CD4-positive, alpha-beta memory T cell (primary cell): ENCODE measurements at regions not wholly inside any gene's neighbourhood (a gene's known extent, or its start where the extent isn't known, plus 50 kb on each side); places are given as distances from the start of the nearest gene placed in this dataset.

Source experiments
- CTCF ChIA-PET: fragments of 350-600 bp; sonication (Branson Sonifier 250); formaldehyde crosslinking; loops from one replicate; lab custom pipeline; 2021; ENCODE audit warnings: inconsistent platforms; ENCODE audit not compliant: partially characterized antibody; lab: Charles Lee
- POLR2A ChIA-PET: fragments of 350-600 bp; sonication (Branson Sonifier 250); formaldehyde crosslinking; loops from one replicate; lab custom pipeline; 2021; ENCODE audit not compliant: partially characterized antibody; lab: Charles Lee
- DNase-seq, 5 donors: peaks; one replicate each; pipeline versions ENCODE4 v3.0.0 to v3.0.0-alpha.2; 2020 to 2022; ENCODE audit warnings: mixed read lengths in 1 of 5
- H3K27ac ChIP-seq: one replicate; pipeline ENCODE4 v1.7.0; 2013; ENCODE audit warnings: low read depth, low read length
- H3K27me3 ChIP-seq: 2 replicates; pipeline ENCODE4 v1.7.0; 2013; ENCODE audit warnings: mild to moderate bottlenecking, low read length, moderate library complexity; ENCODE audit not compliant: insufficient read depth
- H3K36me3 ChIP-seq: 2 replicates; pipeline ENCODE4 v1.7.0; 2013; ENCODE audit warnings: mild to moderate bottlenecking, low read length, moderate library complexity; ENCODE audit not compliant: insufficient read depth
- H3K4me1 ChIP-seq: 2 replicates; pipeline ENCODE4 v1.7.0; 2013; ENCODE audit warnings: mild to moderate bottlenecking, low read length, moderate library complexity; ENCODE audit not compliant: insufficient read depth
- H3K4me3 ChIP-seq, 2 donors: one replicate each; pipeline ENCODE4 v1.7.0; 2013; ENCODE audit warnings: low read length in 2 of 2, mild to moderate bottlenecking in 1 of 2
- H3K9me3 ChIP-seq, 2 donors: one replicate each; pipeline ENCODE4 v1.7.0; 2013; ENCODE audit warnings: low read length in 2 of 2, control low read depth in 1 of 2; ENCODE audit not compliant: control insufficient read depth in 1 of 2
- H3K27ac Mint-ChIP-seq, 7 donors: one replicate each; pipeline ENCODE4 v1.8.0; 2020 to 2021; ENCODE audit warnings: mixed read lengths in 7 of 7, mild to moderate bottlenecking in 6 of 7, inconsistent platforms in 3 of 7, moderate library complexity in 3 of 7
- H3K27me3 Mint-ChIP-seq, 2 donors: one replicate each; pipeline ENCODE4 v1.8.0; 2020 to 2021; ENCODE audit warnings: mixed read lengths in 2 of 2
- H3K36me3 Mint-ChIP-seq, 2 donors: one replicate each; pipeline ENCODE4 v1.8.0; 2020 to 2021; ENCODE audit warnings: mixed read lengths in 2 of 2, inconsistent platforms in 1 of 2, mild to moderate bottlenecking in 1 of 2
- H3K4me1 Mint-ChIP-seq, 4 donors: one replicate each; pipeline ENCODE4 v1.8.0; 2020 to 2021; ENCODE audit warnings: mixed read lengths in 4 of 4, mild to moderate bottlenecking in 1 of 4
- H3K4me3 Mint-ChIP-seq, 8 donors: one replicate each; pipeline ENCODE4 v1.8.0; 2020 to 2021; ENCODE audit warnings: mixed read lengths in 8 of 8, mild to moderate bottlenecking in 7 of 8, moderate library complexity in 6 of 8, inconsistent platforms in 3 of 8
- H3K9me3 Mint-ChIP-seq, 8 donors: one replicate each; pipeline ENCODE4 v1.8.0; 2020 to 2021; ENCODE audit warnings: mixed read lengths in 8 of 8, mild to moderate bottlenecking in 5 of 8, inconsistent platforms in 3 of 8, moderate library complexity in 1 of 8
- intact Hi-C: fragments of 100-400 bp; cut with micrococcal nuclease; formaldehyde crosslinking; loops from one replicate; pipeline ENCODE4 v1.15.1; 2023

- ChIA-PET POLR2A (no interaction called here), CTCF (no interaction called here)
- H3K27me3 Mint-ChIP-seq, result peaks cover 0 to 2% of the 10 kb centered on the region in 2 donors
- H3K36me3 Mint-ChIP-seq, result peaks cover 0 to 15% of the 10 kb centered on the region in 2 donors
- H3K27ac Mint-ChIP-seq, result peak overlapping the region in 1 of 7 donors; percentile 5
- Histone ChIP-seq H3K4me1 (no peaks in the 10 kb centered on the region), H3K27ac (no peak overlapping the region), H3K4me3 (no peak overlapping the region), H3K9me3 (no peaks in the 10 kb centered on the region), H3K27me3 (no peaks in the 10 kb centered on the region), H3K36me3 (no peaks in the 10 kb centered on the region)
- DNase-seq, result no peak
- intact Hi-C loops, result no loop called here
- peaks cover 0 to 9% (median 4%) of the 10 kb centered on the region in 8 donors for H3K9me3 Mint-ChIP-seq
- H3K4me1 Mint-ChIP-seq, result peaks cover 5 to 13% (median 13%) of the 10 kb centered on the region in 4 donors
- no peak overlapping the region for H3K4me3 Mint-ChIP-seq
Measured at GRCh38 chr6:156016186-156016976, 560.7 kb upstream of the NOX3 start.

DNA sequence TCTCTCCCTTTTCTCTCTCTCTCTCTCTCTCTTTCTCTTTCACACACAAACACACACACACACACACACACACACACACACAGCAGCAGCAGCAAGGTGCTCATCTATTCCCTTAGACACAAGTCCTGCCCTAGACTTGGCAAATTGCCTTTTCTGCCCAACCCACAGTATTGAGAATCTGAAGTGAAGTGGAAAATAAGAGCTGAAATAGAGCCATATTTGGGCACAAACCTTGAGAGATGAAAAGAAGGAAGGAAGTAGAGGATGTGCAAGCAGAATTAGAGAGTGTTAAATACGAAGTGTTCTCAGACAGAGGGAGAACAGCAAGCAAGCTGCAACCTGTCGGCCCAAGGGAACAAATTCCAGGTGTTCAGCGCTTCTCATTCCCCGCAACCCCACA lies 557.5 kb upstream of the NOX3 start:
- Mint-ChIP-seq H3K27ac (peak overlapping the region in 3 of 7 donors; percentile 20 to 47 (median 31)), H3K36me3 (peaks cover 0 to 12% of the 10 kb centered on the region in 2 donors), H3K4me3 (peak overlapping the region in 3 of 8 donors; percentile 39 to 73 (median 49)), H3K9me3 (peaks cover 2 to 12% (median 9%) of the 10 kb centered on the region in 8 donors), H3K27me3 (peaks cover 0 to 2% of the 10 kb centered on the region in 2 donors), H3K4me1 (peaks cover 5 to 13% (median 13%) of the 10 kb centered on the region in 4 donors)
- H3K4me1 ChIP-seq, result no peaks in the 10 kb centered on the region
- ChIA-PET POLR2A (no interaction called here), CTCF (no interaction called here)
- intact Hi-C loops, result no loop called here
- DNase-seq, result peak in 1 of 5 donors; percentile 0
- H3K9me3 ChIP-seq, result no peaks in the 10 kb centered on the region
- no peak overlapping the region for H3K4me3 ChIP-seq
- H3K27me3 ChIP-seq, result no peaks in the 10 kb centered on the region
- H3K27ac ChIP-seq, result no peak overlapping the region
- no peaks in the 10 kb centered on the region for H3K36me3 ChIP-seq

DNA sequence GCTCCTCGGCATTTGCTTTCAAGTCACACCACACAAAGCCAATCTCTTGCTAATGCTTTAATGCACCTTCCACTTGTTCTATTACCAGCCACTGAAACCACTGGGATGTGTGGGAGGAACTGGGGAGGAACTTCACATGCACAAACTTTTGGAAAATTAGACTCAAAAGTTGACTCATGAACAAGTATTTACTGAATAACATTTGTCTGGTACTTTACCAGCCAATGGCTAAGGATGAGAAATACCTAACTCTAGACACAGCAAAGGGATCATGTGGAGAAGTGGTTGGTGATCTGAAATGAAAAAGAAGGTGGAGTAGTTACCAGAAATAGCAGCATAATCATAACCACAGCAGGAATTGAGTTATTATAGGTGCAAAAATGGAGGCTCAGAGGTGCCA lies 554.0 kb upstream of the NOX3 start:
- Mint-ChIP-seq H3K27ac (no peak overlapping the region), H3K4me1 (peaks cover 3 to 13% (median 11%) of the 10 kb centered on the region in 4 donors), H3K27me3 (peaks cover 0 to 2% of the 10 kb centered on the region in 2 donors), H3K4me3 (no peak overlapping the region), H3K36me3 (no peaks in the 10 kb centered on the region), H3K9me3 (peaks cover 0 to 14% (median 6%) of the 10 kb centered on the region in 8 donors)
- Histone ChIP-seq H3K27me3 (no peaks in the 10 kb centered on the region), H3K4me1 (no peaks in the 10 kb centered on the region), H3K4me3 (no peak overlapping the region), H3K27ac (no peak overlapping the region), H3K36me3 (no peaks in the 10 kb centered on the region), H3K9me3 (no peaks in the 10 kb centered on the region)
- DNase-seq, result no peak
- intact Hi-C loops, result no loop called here
- ChIA-PET POLR2A (no interaction called here), CTCF (no interaction called here)

DNA sequence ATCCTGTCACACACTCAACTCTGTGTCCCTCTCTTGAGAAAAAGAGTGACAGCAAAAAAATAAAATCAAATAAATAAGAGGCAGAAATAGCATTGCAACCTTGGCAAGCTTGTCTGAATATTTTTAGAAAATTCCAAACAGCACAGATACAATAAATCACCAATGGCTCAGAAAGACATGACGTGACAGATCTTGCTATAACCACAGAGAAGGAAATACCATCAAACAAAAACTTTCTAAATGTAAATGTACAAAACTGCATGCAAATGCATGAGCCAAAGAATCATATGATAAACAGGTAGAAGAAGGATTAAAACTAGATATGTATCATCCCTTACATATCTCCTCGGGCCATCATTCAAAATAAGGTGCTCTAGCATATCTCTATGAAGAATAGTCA lies 549.2 kb upstream of the NOX3 start:
- Histone ChIP-seq H3K36me3 (no peaks in the 10 kb centered on the region), H3K4me1 (no peaks in the 10 kb centered on the region), H3K27ac (no peak overlapping the region), H3K27me3 (no peaks in the 10 kb centered on the region), H3K4me3 (no peak overlapping the region), H3K9me3 (no peaks in the 10 kb centered on the region)
- ChIA-PET POLR2A (no interaction called here), CTCF (no interaction called here)
- H3K9me3 Mint-ChIP-seq, result peaks cover 0 to 12% (median 3%) of the 10 kb centered on the region in 8 donors
- no peaks in the 10 kb centered on the region for H3K36me3 Mint-ChIP-seq
- intact Hi-C loops, result no loop called here
- DNase-seq, result no peak
- no peaks in the 10 kb centered on the region for H3K27me3 Mint-ChIP-seq
- no peak overlapping the region for H3K27ac Mint-ChIP-seq
- H3K4me3 Mint-ChIP-seq, result no peak overlapping the region
- no peaks in the 10 kb centered on the region for H3K4me1 Mint-ChIP-seq

- CTCF ChIA-PET, result no interaction called here
- peaks cover 0 to 6% (median 2%) of the 10 kb centered on the region in 8 donors for H3K9me3 Mint-ChIP-seq
Measured at GRCh38 chr6:155996151-155996550, 540.5 kb upstream of the NOX3 start.

DNA sequence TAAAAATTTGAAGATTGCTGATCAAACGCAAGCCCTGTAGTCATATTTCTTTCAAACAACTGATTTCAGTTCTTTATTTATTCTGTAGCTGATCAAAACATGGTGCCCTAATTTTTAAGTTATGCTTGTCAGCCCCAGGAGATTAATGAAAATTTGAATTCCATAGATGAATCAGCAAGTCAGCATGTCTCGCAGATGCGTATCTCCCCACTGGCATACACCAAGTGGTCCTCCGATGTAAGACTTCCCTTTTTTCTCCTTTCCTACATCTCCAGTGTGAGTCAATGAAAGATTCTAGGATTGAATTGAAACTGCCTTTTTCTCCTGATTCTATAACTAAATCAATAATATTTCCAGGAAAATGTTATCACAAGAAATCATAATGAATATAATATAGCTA lies 539.6 kb upstream of the NOX3 start:
- CTCF ChIA-PET, result no interaction called here
- Histone ChIP-seq H3K9me3 (no peaks in the 10 kb centered on the region), H3K27me3 (no peaks in the 10 kb centered on the region), H3K27ac (no peak overlapping the region), H3K4me3 (no peak overlapping the region), H3K4me1 (no peaks in the 10 kb centered on the region), H3K36me3 (no peaks in the 10 kb centered on the region)
- Mint-ChIP-seq H3K4me1 (no peaks in the 10 kb centered on the region), H3K9me3 (peaks cover 0 to 6% (median 2%) of the 10 kb centered on the region in 8 donors), H3K4me3 (no peak overlapping the region), H3K36me3 (peaks cover 0 to 3% of the 10 kb centered on the region in 2 donors), H3K27me3 (peaks cover 0 to 2% of the 10 kb centered on the region in 2 donors), H3K27ac (no peak overlapping the region)
- intact Hi-C loops, result no loop called here
- no peak for DNase-seq
- POLR2A ChIA-PET, result no interaction called here

More at GRCh38 chr6:155996151-155996550, 540.5 kb upstream of the NOX3 start:
- Histone ChIP-seq H3K9me3 (no peaks in the 10 kb centered on the region), H3K27ac (no peak overlapping the region), H3K4me3 (no peak overlapping the region), H3K27me3 (no peaks in the 10 kb centered on the region), H3K36me3 (no peaks in the 10 kb centered on the region), H3K4me1 (no peaks in the 10 kb centered on the region)
- no peak overlapping the region for H3K27ac Mint-ChIP-seq
- no peaks in the 10 kb centered on the region for H3K4me1 Mint-ChIP-seq
- peaks cover 0 to 3% of the 10 kb centered on the region in 2 donors for H3K36me3 Mint-ChIP-seq
- no peak for DNase-seq
- intact Hi-C loops, result no loop called here
- H3K27me3 Mint-ChIP-seq, result peaks cover 0 to 2% of the 10 kb centered on the region in 2 donors
- POLR2A ChIA-PET, result no interaction called here
- no peak overlapping the region for H3K4me3 Mint-ChIP-seq

GRCh38 chr6:155994086-155994485 lies 538.4 kb upstream of the NOX3 start:
- Histone ChIP-seq H3K27me3 (no peaks in the 10 kb centered on the region), H3K4me3 (no peak overlapping the region), H3K27ac (no peak overlapping the region), H3K9me3 (no peaks in the 10 kb centered on the region), H3K36me3 (no peaks in the 10 kb centered on the region), H3K4me1 (no peaks in the 10 kb centered on the region)
- H3K4me1 Mint-ChIP-seq, result no peaks in the 10 kb centered on the region
- H3K27ac Mint-ChIP-seq, result no peak overlapping the region
- POLR2A ChIA-PET, result no interaction called here
- peaks cover 0 to 7% (median 2%) of the 10 kb centered on the region in 8 donors for H3K9me3 Mint-ChIP-seq
- H3K36me3 Mint-ChIP-seq, result peaks cover 0 to 3% of the 10 kb centered on the region in 2 donors
- intact Hi-C loops, result no loop called here
- no peak for DNase-seq
- CTCF ChIA-PET, result no interaction called here
- no peak overlapping the region for H3K4me3 Mint-ChIP-seq
- H3K27me3 Mint-ChIP-seq, result peaks cover 0 to 2% of the 10 kb centered on the region in 2 donors
